AG09319 (cell line): ENCODE measurements at regions not wholly inside any gene's neighbourhood (a gene's known extent, or its start where the extent isn't known, plus 50 kb on each side); places are given as distances from the start of the nearest gene placed in this dataset.

Experiments used
- DNase-seq: peaks from one replicate; pipeline ENCODE4 v3.0.0-alpha.2; 2010; ENCODE audit warnings: low read depth; ENCODE audit errors: extremely low read depth
- CTCF ChIP-seq: IDR thresholded peaks from 2 replicates; pipeline ENCODE4 v1.5.1; 2011; ENCODE audit warnings: low read depth, mild to moderate bottlenecking, inconsistent platforms, low read length, moderate library complexity

- no peak for DNase-seq
- no peak for TF ChIP-seq CTCF
These were observed 753.4 kb upstream of the MMS22L start for GRCh38 chr6:98036344-98036923.

GRCh38 chr6:98037571-98037970 lies 754.6 kb upstream of the MMS22L start:
- no peak for TF ChIP-seq CTCF

DNA sequence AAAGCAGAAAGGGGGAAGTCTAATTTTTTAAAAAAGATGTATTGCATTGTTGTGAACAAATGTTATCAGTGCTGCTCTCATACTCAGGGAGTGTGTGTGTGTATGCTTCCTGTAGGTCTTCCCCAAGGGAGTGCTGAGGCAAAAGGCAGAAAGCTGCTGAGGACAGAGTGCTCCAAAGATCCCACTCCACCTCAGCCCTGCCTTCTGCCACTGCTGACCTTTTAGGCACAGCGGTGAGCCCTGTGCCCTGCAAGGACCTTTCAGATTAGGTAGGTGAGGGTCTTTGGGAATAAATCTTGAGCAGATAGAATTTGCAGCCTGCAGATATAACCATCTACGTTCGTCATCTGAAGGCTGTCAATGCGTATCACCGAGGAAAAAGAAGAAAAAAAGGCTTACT lies 756.4 kb upstream of the MMS22L start:
- TF ChIP-seq CTCF = no peak
- no peak for DNase-seq

More at GRCh38 chr6:98037571-98037970, 754.6 kb upstream of the MMS22L start:
- DNase-seq = no peak

DNA sequence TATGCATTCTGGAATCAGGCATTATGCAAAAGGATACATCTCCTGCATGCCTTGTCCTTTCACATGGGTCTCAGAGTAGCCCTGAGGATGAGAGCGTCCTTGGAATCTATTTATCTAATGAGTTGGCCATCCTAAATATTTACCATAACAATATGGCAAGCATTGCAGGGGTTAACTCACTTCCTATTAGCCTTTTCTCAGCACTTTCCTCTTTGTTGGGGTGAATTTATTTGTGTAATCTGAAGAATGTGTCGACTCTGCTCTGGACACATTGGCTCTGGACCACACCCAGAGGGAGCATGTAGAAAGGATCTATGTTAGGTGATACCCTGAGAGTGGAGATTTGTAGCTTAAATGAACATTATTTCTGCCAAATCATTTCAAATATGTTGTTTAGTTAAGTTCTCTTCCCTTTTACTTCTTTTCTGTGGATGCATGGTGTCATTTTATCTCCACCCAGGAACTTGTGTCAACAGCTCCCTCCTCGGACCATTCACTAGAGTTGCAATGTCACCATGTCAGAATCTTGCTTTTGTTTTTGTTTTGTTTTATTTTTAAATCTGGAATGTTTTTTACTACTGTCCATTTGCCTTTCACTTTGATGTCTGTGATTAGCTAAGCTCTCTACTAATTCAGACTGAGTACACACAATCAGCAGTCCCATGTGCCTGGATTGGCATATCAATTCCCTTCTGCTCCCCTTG lies 757.0 kb upstream of the MMS22L start:
- TF ChIP-seq CTCF = no peak; the same call in 1 of the 2 replicates
- no peak for DNase-seq

DNA sequence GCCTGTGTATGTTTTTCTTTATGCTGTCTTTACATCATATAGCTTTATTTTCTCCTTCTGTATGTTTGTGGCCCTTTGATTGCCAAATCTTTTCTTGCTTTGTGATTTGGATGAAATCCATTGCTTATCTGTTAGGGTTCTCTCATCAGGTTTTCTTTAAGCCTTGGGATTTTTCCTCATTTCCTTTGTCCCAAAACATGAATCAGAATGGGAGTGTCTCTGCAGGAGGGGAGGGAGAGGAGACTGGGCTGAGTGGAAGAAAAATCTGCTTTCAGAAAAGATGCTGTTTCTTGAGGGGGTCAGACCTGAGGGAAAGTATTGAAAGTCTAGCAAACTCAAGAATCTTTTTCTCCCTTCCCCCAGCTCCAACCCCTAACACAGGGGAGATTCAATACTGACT lies 758.0 kb upstream of the MMS22L start:
- DNase-seq = no peak
- TF ChIP-seq CTCF = no peak

- no peak for DNase-seq
- TF ChIP-seq CTCF = no peak
These were observed 758.9 kb upstream of the MMS22L start for GRCh38 chr6:98041921-98042320.

DNA sequence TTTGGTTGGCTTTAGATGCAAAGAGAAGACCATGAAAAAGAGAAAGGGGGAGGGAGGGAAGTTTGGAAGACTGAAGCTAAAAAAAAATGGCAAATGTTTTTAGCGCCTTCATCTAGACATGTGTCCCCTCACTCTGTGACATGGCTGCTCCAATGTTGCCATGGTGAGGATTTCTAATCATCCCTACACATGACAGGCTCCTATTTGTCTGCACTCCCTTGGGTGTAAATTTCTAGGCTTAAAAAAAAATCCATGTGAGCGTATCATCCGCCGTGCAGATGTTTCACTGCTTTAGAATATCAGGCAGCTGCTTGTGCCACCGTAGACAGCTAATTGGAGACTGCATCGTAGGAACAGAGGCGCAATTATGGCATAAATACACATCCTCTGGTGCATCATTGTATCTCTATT lies 761.1 kb upstream of the MMS22L start:
- DNase-seq = no peak
- TF ChIP-seq CTCF = no peak
